GDM1 (cell line): ENCODE measurements at regions not wholly inside any gene's neighbourhood (a gene's known extent, or its start where the extent isn't known, plus 50 kb on each side); places are given as distances from the start of the nearest gene placed in this dataset.

Experiments used
- DNase-seq: peaks from one replicate; lab custom pipeline; 2025; lab: John Stamatoyannopoulos, UW

DNA sequence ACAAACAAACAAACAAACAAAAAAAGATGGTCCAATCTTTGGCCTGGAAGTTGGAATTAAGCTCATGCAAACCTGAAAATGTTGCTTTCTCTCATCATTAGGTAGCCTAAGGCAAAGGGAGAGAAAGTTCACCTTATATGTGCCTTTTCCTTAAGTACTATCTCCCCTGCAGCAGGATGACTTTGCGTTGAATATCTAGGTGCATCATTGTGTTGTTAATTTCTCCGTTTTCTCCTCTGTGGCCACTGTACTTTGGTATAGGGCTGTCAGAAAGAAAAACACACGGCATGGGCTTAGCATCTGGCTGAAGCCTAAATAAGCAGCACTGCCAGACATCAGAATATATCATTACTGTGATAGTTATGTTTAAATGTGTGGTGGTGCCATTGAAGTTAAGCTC is 345.5 kb downstream of the BCAT1 start:
- no peak for DNase-seq

- peak; percentile 13 for DNase-seq
Measured at GRCh38 chr12:24600996-24601395, 347.9 kb downstream of the BCAT1 start.

GRCh38 chr12:24600551-24600950 is 348.4 kb downstream of the BCAT1 start:
- no peak for DNase-seq

DNA sequence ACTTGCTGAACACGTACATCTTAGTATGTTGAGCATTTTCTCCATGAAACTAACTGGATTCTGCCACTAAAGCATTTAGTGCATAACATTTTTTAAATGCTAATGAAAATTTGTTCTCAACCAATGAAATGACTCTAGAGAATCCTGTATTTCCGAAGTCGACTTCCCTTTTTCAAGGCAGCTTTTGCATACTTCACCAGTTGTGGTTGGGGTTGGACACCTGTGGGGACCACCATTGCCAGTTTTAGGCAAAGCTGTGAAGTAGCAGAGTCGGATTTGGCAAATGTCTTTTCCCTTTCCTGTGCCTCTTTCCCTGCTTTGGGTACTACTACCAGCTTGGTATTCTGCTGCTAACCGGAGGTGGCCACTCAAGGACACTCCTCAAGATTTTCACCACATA is 349.2 kb downstream of the BCAT1 start:
- no peak for DNase-seq

GRCh38 chr12:24597580-24597979 is 351.3 kb downstream of the BCAT1 start:
- DNase-seq = no peak

DNA sequence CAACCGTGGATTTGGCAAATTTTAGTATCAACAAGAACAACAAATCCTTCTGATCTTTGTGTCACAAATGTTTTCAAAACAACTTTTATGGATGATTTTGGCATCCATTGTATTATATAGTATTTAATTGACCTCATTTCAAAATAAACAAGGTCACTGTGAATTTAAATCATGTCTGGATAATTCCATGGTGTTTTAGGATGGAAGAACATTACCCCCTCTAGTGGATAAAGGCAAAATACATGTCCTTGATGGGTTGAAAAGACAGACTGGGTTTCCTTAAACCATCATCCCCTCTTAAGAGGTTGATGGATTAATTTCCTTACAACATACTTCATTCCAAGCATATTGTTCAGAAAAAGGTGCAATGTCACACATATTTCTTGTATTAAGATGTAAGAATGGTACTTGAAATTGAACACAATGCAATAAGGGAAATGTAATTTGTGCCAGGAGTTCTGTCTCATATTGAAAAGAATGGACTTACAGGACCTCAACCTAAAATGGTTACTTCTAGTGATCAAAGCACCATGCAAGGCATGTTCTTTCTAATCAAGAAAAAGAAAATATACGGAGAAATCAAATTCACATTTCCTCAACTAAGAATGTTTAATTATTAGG is 352.0 kb downstream of the BCAT1 start:
- DNase-seq = no peak

DNA sequence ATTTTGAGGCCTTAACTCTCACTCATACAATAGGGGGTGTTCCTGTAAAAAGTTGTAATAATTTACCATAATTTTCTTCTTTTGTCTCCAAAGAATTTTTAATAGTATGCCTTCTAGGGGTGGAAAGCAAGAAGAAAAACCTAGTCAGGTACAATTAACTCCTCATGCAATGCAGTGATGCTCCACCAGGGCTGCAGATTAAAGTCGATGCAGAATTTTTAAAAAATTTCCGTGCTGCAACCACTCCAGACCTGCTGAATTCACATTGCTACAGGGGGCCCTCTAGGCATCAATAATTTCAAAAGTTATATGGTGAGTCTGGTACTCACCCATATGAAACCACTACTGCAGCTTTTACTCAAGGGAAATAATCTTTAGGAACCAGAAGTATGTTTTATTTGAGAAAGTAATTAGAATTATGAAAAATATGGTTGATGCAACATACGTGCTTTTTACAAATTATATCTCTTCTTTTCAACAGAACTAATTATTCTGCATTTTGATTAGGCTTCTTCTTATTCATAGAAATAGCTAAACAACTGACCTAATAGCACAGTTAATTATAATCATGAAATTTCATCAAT is 353.2 kb downstream of the BCAT1 start:
- no peak for DNase-seq

GRCh38 chr12:24591715-24592440 is 357.0 kb downstream of the BCAT1 start:
- no peak for DNase-seq

- DNase-seq = no peak
Measured at GRCh38 chr12:24591079-24591626, 357.7 kb downstream of the BCAT1 start.

DNA sequence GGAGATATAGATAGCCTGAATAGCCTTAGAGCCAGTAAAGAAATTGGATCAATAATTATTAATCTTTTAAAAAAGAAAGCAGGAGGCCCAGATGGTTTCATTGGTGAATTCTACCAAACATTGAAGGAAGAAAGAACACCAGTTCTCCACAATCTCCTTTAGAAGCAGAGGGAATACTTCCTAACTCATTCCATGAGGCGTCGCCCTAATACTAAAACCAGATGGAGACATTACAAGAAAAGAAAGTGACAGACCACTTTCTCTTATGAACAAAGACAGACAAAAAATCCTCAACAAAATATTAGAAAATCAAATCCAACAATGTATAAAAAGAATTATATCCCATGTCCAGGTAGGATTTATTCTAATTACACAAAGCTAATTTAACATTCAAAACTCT is 362.6 kb downstream of the BCAT1 start:
- DNase-seq = no peak

GRCh38 chr12:24584032-24584675 is 364.7 kb downstream of the BCAT1 start:
- no peak for DNase-seq

DNA sequence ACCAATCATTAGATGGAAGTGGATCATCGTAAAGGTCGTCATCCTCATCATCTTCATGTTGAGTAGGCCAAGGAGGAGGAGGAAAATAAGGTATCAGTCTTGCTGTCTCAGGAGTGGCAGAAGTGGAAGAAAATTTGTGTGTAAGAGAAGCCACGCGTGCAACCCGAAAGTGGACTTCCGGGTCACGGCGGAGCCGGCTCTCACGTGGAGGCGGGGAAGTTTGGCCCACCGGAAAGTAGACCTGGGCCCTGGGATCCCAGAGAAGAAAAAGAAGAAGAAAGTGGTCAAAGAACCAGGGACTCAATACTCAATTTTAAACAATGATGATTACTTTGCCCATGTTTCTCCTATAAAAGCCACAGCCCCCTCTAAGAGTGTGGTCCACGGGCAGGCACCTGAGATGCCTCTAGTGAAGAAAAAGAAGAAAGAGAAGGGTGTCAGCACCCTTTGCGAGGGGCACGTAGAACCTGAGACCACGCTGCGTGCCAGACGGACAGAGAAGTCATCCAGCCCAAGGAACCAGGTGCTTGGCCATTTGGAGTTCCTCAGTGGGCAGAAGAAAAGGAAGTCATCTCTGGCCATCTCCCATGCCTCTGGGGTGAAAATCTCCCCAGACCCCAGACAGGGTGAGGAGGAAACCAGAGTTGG is 365.8 kb downstream of the BCAT1 start:
- DNase-seq = no peak

- DNase-seq = no peak
Measured at GRCh38 chr12:24574538-24574937, 374.4 kb downstream of the BCAT1 start.

DNA sequence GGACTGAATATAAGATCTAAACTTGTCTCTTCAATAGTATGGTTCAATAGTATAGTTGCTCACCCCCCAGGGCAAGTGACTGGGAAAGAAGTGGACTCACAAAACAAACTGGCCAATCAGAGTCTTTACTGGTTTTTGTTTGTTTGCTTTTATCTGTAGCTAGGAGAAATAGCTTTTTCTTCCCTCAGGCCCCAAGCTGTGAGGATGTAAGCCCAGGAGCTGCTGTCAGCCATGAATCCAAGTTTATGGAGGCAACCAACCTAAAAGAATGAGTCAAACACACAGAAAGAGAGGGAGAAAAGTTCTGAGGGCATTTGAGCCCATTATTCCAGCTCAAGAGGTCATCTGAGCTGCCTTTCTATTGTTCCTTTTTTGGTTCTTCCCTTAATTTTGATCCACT is 375.3 kb downstream of the BCAT1 start:
- DNase-seq = no peak

- no peak for DNase-seq
Measured at GRCh38 chr12:24565300-24565699, 383.6 kb downstream of the BCAT1 start.

DNA sequence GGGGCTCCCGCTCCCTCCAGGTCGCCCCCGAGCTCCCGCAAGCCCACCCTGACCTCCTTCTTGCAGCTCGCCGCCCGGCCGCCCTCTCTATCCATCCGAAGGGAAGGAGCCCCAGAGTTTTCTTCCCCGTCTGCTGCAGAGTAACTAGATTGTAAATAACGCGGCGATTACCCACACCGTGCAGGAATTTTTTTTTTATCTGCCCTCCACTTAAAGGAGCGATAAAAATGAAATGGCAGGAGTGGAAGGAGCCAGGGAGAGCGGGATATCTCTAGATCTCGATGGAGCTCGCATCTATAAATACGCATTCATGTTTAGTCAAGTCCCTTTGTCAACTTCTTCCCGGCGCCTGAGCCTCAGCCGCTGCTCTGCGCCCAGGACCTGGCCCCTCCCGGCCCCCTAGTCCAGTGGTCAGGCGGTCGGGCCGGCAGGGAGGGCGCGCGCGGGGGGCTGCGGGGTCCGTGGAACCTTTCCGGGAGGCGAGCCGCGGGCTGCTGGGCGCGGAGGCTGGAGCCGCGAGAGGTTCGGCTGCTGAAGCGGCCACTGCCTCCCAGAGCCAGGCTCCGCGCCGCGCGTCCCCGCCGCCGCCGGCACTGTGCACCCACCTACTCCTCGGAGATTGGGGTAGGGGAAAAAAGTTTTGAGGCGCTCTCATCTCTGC is 386.0 kb downstream of the BCAT1 start:
- no peak for DNase-seq

- DNase-seq = no peak
Measured at GRCh38 chr12:24561882-24562770, 386.8 kb downstream of the BCAT1 start.

DNA sequence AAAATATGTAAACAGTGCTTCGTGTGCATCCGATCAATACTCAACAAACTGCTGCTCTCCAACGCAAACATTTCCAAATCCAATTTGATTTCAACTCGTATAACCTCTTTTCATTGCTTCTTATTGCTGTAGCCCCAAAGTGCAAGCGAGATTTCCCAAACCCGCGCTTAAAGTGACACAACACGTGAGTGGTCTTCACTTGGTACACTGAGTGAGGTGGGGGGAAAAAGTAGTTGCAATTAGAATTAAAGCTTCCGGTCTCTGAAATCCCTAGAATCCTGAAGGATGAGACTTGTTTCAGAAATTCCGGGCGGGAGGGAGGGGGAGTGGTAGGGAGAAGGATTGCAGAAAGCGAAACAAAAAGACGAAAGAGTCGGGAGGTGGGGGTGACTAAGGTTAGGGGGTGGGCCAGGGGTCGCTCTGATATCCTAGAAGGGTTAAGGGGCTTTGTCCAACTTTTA is 387.5 kb downstream of the BCAT1 start:
- DNase-seq = no peak

- no peak for DNase-seq
Measured at GRCh38 chr12:24560831-24561271, 388.1 kb downstream of the BCAT1 start.

DNA sequence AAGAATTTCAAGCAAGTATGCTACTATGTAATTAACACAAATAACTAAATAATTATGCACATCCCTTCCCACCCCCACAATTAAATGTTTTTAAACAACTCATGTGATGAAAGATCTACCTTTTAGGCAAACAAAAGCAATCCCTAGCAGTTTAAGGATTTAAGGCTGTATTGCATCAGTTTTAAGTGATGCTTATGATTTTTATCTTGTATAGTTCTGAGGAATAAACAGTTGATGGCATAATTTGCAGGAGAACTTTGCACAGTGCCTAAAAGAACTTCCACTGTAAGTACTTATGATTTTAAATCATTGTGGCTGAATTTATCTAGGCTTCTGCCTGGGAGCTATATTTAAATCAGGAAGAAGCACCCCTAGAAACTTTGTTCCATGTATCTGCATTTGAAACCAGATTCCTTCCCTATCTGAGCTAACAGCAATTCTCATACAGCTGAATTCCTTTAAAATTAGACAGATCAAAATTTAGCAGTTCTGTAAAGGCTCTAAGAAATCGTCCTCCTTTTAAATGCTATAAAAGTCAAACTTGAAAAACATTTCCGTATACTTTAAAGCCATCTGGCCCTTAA is 388.6 kb downstream of the BCAT1 start:
- no peak for DNase-seq
